ENCODE measurements at regions not wholly inside any gene's neighbourhood (a gene's known extent, or its start where the extent isn't known, plus 50 kb on each side); places are given as distances from the start of the nearest gene placed in this dataset.

DNA sequence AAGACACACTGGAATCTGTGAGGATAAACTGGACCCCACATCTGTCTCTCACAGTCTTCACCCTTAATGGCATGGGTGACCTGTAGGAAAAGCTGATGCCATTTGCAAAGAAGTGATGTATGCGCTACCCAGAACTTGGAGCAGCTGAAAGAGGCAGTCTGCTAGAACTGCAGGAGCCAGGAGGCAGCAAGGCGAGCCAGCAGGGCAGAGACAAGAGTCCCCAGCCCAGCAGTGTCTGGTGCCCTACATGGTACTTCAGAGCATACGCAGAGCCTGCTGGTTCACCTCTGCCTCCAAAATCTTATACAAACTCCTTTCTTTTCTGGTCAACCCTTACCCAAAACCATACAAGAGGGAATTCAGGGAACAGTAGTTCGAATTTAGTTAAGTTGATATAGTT is 683.1 kb upstream of the RAB6C start:
- FAIRE-seq (no peak), DNase-seq (ENCODE audit: low read depth, low spot score) (no peak)
- H3K4me3 ChIP-seq (ENCODE audit: control insufficient read depth in 2 of 3, extremely low read depth in 1 of 3, insufficient read depth in 2 of 3, low read depth in 1 of 3, low read length in 3 of 3) = no peak overlapping the region
- no peaks in the 10 kb centered on the region for H3K9me3 ChIP-seq (ENCODE audit: control insufficient read depth, low read depth, low read length)
- no peak overlapping the region for H3K9ac ChIP-seq (ENCODE audit: control insufficient read depth, extremely low read depth, insufficient read depth, low read length)
- TF ChIP-seq, protein P1, sequence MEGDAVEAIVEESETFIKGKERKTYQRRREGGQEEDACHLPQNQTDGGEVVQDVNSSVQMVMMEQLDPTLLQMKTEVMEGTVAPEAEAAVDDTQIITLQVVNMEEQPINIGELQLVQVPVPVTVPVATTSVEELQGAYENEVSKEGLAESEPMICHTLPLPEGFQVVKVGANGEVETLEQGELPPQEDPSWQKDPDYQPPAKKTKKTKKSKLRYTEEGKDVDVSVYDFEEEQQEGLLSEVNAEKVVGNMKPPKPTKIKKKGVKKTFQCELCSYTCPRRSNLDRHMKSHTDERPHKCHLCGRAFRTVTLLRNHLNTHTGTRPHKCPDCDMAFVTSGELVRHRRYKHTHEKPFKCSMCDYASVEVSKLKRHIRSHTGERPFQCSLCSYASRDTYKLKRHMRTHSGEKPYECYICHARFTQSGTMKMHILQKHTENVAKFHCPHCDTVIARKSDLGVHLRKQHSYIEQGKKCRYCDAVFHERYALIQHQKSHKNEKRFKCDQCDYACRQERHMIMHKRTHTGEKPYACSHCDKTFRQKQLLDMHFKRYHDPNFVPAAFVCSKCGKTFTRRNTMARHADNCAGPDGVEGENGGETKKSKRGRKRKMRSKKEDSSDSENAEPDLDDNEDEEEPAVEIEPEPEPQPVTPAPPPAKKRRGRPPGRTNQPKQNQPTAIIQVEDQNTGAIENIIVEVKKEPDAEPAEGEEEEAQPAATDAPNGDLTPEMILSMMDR (optimal IDR thresholded peaks at IDR 0.05 in 1 of 3, IDR thresholded peaks at IDR 0.05 in 1 of 3, conservative IDR thresholded peaks at IDR 0.05 in 1 of 3; ENCODE audit: extremely low read depth in 1 of 3, insufficient read depth in 2 of 3, low read length in 3 of 3) = no peak
- no peak for TF ChIP-seq EZH2 (IDR thresholded peaks at IDR 0.05; ENCODE audit: low read length)
- no peaks in the 10 kb centered on the region for H3K27me3 ChIP-seq (ENCODE audit: control insufficient read depth, extremely low read depth, insufficient read depth, low read length)
- no peaks in the 10 kb centered on the region for H3K79me2 ChIP-seq (ENCODE audit: control insufficient read depth, insufficient read depth, low read length)
- dilution Hi-C loops (cut with MboI; ENCODE audit: extremely low pct_ligation_motif_present, low sequenced_read_pairs) = no loop called here
- no peak overlapping the region for H3K4me2 ChIP-seq (ENCODE audit: control insufficient read depth, extremely low read depth, insufficient read depth, low read depth, low read length)
- no peaks in the 10 kb centered on the region for H3K36me3 ChIP-seq (ENCODE audit: control insufficient read depth in 2 of 2, extremely low read depth in 1 of 2, insufficient read depth in 2 of 2, low read length in 2 of 2)
- H3K4me1 ChIP-seq (ENCODE audit: control insufficient read depth, extremely low read depth, insufficient read depth, low read length) = no peaks in the 10 kb centered on the region
- no peaks in the 10 kb centered on the region for H3K9me1 ChIP-seq (ENCODE audit: control insufficient read depth, extremely low read depth, insufficient read depth, low read length)
- H2AFZ ChIP-seq (ENCODE audit: control insufficient read depth, low read length) = no peak overlapping the region
- no peak overlapping the region for H3K27ac ChIP-seq (ENCODE audit: control insufficient read depth, insufficient read depth, low read length)
- H4K20me1 ChIP-seq (ENCODE audit: control insufficient read depth, extremely low read depth, insufficient read depth, low read length) = no peaks in the 10 kb centered on the region

GRCh38 chr2:129296806-129297205 is 682.7 kb upstream of the RAB6C start:
- Histone ChIP-seq H4K20me1 (ENCODE audit: control insufficient read depth, extremely low read depth, insufficient read depth, low read length) (no peaks in the 10 kb centered on the region), H3K9ac (ENCODE audit: control insufficient read depth, extremely low read depth, insufficient read depth, low read length) (no peak overlapping the region), H3K79me2 (ENCODE audit: control insufficient read depth, insufficient read depth, low read length) (no peaks in the 10 kb centered on the region), H2AFZ (ENCODE audit: control insufficient read depth, low read length) (no peak overlapping the region), H3K4me1 (ENCODE audit: control insufficient read depth, extremely low read depth, insufficient read depth, low read length) (no peaks in the 10 kb centered on the region), H3K9me3 (ENCODE audit: control insufficient read depth, low read depth, low read length) (no peaks in the 10 kb centered on the region), H3K27me3 (ENCODE audit: control insufficient read depth, extremely low read depth, insufficient read depth, low read length) (no peaks in the 10 kb centered on the region), H3K9me1 (ENCODE audit: control insufficient read depth, extremely low read depth, insufficient read depth, low read length) (no peaks in the 10 kb centered on the region), H3K4me3 (ENCODE audit: control insufficient read depth in 2 of 3, extremely low read depth in 1 of 3, insufficient read depth in 2 of 3, low read depth in 1 of 3, low read length in 3 of 3) (no peak overlapping the region), H3K4me2 (ENCODE audit: control insufficient read depth, extremely low read depth, insufficient read depth, low read depth, low read length) (no peak overlapping the region), H3K27ac (ENCODE audit: control insufficient read depth, insufficient read depth, low read length) (no peak overlapping the region), H3K36me3 (ENCODE audit: control insufficient read depth in 2 of 2, extremely low read depth in 1 of 2, insufficient read depth in 2 of 2, low read length in 2 of 2) (no peaks in the 10 kb centered on the region)
- FAIRE-seq (no peak), DNase-seq (ENCODE audit: low read depth, low spot score) (no peak)
- dilution Hi-C loops (cut with MboI; ENCODE audit: extremely low pct_ligation_motif_present, low sequenced_read_pairs) = no loop called here
- TF ChIP-seq, protein P1 (optimal IDR thresholded peaks at IDR 0.05 in 1 of 3, IDR thresholded peaks at IDR 0.05 in 1 of 3, conservative IDR thresholded peaks at IDR 0.05 in 1 of 3; ENCODE audit: extremely low read depth in 1 of 3, insufficient read depth in 2 of 3, low read length in 3 of 3) = no peak
- no peak for TF ChIP-seq EZH2 (IDR thresholded peaks at IDR 0.05; ENCODE audit: low read length)
